LNCaP clone FGC (cell line): ENCODE measurements at regions not wholly inside any gene's neighbourhood (a gene's known extent, or its start where the extent isn't known, plus 50 kb on each side); places are given as distances from the start of the nearest gene placed in this dataset.

Source experiments
- DNase-seq: peaks from one replicate; pipeline ENCODE4 v3.0.0-alpha.2; 2011; ENCODE audit warnings: low read depth
- H3K4me3 ChIP-seq: 2 replicates; pipeline ENCODE4 v1.5.1; 2011; ENCODE audit warnings: mild to moderate bottlenecking, low read depth, low read length, control low read depth
- CTCF ChIP-seq: IDR thresholded peaks from 2 replicates; pipeline ENCODE4 v1.5.1; 2012; ENCODE audit warnings: mild to moderate bottlenecking; ENCODE audit not compliant: control insufficient read depth, insufficient read depth; ENCODE audit errors: extremely low read depth

GRCh38 chr4:77471821-77472495 is 133.7 kb upstream of the CXCL13 start:
- DNase-seq: peak; percentile 25
- TF ChIP-seq CTCF: no peak
- no peak overlapping the region for H3K4me3 ChIP-seq

DNA sequence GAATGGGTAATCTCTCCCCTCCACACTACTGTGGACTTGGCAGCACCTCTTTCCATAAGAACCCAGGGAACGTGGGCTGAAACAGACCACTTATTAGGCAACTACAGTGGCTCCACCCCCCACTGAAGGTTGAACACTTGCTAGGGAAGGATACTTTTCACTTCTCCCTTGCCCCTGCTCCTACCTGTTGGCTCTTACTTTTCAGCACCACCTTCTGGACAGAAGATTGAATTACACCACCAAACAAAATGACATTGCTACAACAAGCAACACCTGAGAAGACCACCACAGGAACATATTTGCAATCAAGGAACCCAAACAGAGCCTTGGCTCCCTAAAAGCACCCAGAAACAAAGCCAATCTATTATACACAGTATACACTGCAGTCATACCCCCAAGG is 132.1 kb upstream of the CXCL13 start:
- H3K4me3 ChIP-seq: no peak overlapping the region
- TF ChIP-seq CTCF: peak; percentile 60
- no peak for DNase-seq

GRCh38 chr4:77481856-77482255 is 123.8 kb upstream of the CXCL13 start:
- TF ChIP-seq CTCF: no peak
- no peak for DNase-seq
- H3K4me3 ChIP-seq: no peak overlapping the region

DNA sequence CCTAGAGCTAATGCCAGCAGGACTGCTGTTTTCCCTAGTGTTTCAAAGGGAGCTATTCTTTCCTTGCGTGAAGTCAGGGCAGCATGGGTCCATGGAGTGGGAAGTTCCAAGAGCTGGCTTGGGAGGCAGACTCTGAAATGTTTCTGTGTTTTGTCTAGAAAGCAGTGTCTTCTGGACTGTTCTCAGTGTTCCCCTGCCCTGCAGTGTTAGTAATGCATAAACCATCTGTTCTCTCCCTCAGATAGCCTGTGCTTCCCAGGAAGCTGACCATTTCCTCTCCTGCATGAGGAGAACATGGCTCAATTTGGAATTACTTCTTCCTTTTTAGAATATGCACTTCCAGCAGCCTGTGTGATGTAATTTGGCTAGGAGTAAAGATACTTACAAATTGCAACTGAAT is 116.7 kb upstream of the CXCL13 start:
- no peak for DNase-seq
- H3K4me3 ChIP-seq: no peak overlapping the region
- TF ChIP-seq CTCF: no peak

- no peak for DNase-seq
- no peak for TF ChIP-seq CTCF
- no peak overlapping the region for H3K4me3 ChIP-seq
These were observed 112.4 kb upstream of the CXCL13 start for GRCh38 chr4:77493120-77493752.

GRCh38 chr4:77493829-77494551 is 111.6 kb upstream of the CXCL13 start:
- H3K4me3 ChIP-seq: no peak overlapping the region
- TF ChIP-seq CTCF: no peak
- no peak for DNase-seq
